GM21526 (cell line): ENCODE measurements at regions not wholly inside any gene's neighbourhood (a gene's known extent, or its start where the extent isn't known, plus 50 kb on each side); places are given as distances from the start of the nearest gene placed in this dataset.
A peak's percentile ranks its signal among the peaks of the same experiment; 100 is the strongest.
"Not testable (repeated sequence)": the region's sequence is repeated elsewhere in the genome, so short reads cannot be mapped to it uniquely, and the experiment has no call there.

ENCODE experiments used
- ATAC-seq: cut with Tn5 transposase; IDR thresholded peaks from one replicate; pipeline ENCODE4 v1.9.1; 2021; ENCODE audit warnings: moderate library complexity; ENCODE audit not compliant: unreplicated experiment, low FRiP score

DNA sequence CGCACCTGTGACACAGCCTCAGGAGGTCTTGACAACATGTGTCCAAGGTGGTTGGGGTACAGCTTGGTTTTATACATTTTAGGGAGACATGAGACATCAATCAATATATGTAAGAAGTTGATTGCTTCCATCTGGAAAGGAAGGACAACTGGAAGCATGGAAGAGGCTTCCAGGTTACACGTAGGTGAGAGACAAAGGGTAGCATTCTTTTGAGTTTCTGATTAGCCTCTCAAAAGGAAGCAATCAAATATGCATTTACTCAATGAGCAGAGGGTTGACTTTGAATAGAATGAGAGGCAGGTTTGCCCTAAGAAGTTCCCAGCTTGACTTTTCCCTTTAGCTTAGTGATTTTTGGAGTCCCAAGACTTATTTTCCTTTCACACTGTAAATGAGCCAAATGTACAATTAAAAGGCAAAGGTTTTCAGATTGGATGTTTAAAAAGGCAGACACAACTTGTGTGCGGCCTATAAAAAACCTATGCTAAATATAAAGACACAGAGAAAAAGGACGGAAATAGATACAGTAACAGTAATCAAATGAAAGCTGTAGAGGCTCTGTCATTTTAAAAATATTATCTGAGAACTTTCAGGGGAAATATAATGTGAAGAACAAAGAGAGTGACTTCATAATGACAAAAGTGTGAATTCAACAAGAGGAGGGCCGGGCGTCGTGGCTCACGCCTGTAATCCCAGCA, 65.7 kb upstream of the LANCL2 start:
- no peak for ATAC-seq

DNA sequence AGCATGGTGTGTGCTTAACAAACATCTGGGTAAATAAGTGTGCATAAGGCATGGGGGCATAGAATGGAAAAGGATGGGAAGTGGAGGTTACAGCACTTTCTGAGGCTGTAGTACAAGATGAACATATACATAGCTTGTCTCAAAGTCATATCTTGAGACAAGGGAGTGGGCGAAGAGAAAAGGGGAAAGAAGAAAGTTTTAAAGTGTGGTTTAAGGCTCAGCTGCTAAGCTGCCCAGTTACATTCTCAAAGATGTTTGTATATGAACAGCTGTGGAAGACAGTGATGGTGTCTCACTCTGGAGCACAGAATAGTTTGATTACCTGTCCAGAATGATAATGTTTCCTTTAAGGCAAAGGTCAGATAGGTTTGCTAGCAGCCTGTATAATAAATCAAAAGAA, 61.9 kb upstream of the LANCL2 start:
- peak; percentile 48 for ATAC-seq

DNA sequence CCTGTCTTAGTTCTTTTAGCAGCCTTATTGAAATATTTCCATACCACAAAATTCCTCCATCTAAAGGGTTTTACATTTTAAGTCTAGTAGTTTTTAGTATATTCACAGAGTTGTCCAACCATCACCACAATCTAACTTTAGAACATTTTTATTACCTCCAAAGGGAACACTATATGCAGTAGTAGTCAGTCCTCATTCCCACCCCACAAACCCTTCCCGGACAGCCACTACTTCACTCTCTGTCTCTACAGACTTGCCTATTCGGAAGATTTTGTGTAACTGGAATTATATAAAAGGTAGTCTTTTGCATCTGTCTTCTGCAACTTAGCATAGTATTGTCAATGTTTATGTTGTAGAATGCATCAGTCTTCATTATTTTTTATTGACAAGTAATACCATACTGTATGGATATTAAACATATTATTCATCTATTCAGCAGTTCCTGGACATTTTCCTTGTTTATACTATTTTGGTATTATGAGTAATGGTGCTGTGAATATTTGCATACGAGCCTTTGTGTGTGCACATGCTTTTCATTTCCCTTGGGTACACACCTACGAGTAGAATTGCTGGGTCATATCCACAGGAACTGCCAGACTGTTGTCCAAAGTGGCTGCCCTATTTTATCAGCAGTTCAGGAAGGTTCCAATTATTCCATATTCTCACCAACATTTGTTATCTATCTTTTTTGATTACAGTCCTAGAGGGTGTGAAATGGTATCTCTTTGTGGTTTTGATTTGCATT, 60.9 kb upstream of the LANCL2 start:
- ATAC-seq = no peak

DNA sequence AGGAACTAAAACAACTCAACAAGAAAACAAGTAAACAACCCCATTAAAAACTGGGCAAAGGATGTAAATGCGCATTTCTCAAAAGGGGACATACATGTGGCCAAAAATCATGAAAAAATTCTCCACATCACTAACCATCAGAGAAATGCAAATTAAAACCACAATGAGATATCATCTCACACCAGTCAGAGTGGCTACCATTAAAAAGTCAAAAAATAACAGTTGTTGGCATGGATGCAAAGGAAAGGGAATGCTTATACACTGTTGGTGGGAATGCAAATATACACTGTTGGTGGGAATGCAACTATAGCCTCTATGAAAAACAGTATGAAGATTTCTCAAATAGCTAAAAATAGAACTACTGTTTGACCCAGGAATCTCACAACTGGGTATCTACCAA, 60.0 kb upstream of the LANCL2 start:
- ATAC-seq = no peak

DNA sequence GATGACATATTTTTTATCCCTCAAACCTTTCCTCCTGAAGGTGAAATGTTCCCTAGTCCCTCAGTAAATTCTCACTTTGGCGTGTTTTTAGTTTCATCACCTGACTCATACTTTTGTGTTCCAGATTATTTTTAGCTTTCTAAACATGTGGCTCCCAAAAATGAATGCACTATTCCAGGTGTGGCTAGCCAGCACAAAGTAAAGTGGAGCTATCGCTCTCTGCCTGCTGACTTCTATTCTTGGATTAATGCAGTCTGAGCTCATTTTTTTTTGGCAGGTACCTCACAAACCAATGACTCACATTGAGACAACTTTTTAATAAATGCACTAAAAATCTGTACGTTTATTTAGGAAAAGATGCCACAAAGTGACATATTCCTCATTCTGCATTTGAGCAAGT, 58.8 kb upstream of the LANCL2 start:
- no peak for ATAC-seq

DNA sequence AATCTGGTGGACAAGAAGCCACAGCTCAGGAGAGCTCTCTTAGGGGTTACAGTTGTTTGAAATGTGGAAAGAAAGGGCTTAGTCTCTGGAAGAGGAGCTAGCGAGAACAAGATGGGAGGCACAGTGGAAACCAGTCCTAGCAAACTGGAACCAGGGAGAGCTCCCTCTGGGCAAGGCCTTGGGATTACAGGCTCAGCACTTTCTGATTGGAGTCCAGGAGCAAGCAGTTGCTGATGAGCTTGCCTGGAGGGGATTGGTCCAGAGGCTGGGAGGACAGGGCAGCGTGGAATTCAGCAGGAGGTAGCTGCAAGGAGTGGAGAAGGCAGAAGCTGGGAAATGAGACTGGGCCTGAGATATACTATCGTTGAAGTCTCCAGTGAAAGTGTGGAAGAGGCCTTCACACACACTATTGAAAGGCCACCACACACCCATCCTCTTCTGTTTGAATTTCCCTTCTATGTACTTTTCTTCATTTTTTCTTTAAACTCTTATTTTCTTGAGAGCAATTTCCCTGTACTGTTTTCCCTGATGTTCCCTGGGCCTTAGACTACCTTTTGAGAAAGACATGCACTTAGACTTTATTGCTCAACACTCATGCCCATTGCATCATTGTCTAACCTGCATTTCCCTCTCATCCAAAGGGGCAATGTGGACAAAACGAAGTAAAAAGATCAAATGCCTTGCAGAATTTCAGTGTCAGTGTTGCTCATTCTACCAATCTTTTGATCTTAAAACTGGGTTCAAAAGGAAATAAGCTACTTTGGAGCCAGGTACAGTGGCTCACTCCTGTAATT, 57.8 kb upstream of the LANCL2 start:
- no peak for ATAC-seq

DNA sequence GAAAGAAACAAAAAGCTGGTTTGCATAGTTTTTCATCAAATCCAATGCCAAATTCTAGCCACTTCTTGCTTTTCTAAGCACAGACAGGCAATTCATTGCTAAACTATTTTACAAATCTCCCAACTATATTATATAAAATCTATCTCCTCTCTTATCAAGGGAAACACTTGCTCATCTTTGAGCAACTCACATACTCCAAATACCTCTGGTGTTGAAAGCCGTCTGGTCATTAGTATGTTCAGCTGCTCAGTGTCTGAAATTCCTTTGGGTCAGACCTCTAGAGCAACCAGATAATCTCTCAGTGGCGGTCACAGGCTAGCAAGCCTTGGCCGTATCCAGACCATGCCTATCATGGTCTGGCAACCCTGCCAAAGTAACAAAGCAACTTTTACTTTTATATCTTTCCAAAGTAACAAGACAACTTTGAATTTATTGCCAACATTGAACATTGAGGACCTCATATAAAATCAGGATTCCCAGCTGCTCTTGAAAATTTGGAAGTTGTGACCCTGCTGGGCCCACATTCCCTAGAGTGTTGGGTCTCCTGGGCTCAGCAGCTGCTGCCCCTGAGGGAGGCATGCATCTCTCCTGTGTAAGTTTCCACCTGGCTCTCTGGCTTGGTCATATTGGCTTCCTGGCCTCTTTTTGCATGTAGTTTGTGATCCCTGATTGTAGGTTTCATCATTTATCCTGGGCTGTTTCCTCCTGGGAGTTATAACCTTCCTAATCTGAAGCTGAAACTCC, 56.8 kb upstream of the LANCL2 start:
- no peak for ATAC-seq

DNA sequence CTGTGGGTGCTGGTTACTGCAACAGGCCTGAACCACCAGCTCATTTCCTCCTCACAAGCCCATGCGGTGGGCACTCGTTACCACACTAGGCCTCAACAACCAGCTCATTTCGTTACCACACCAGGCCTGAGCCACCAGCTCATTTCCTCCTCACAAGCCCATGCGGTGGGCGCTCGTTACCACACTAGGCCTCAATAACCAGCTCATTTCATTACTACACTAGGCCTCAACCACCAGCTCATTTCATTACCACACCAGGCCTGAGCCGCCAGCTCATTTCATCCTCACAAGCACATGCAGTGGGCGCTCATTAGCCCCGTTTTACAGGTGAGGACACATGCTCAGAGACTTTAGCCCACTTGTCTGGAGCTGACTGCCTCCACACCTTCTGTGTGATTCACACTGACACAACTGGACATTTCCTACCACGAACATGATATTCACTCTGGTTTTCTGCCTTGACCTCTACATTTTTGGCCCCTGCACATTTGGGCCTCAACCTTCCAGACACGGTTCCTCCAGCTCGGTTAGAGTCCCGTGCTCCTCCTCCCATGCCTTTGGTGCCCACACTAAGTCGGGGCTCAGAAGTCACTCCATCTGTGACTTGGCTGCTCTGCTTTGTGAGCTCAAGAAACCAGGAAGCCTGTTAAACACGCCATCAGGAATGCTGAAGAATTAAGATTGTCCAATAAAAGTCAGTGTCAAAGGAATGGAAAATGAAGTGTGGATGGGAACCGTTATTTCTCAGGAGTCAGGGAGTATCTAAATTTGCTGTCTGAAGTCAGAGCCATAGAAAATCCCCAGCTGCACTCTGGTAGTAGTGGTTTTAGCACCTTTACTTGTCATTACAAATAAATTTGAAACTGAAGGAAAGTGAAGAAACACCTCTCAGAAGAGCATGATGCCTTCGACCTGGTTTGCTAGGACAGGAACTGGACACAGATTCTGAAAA, 55.8 kb upstream of the LANCL2 start:
- ATAC-seq = peak; percentile 90

DNA sequence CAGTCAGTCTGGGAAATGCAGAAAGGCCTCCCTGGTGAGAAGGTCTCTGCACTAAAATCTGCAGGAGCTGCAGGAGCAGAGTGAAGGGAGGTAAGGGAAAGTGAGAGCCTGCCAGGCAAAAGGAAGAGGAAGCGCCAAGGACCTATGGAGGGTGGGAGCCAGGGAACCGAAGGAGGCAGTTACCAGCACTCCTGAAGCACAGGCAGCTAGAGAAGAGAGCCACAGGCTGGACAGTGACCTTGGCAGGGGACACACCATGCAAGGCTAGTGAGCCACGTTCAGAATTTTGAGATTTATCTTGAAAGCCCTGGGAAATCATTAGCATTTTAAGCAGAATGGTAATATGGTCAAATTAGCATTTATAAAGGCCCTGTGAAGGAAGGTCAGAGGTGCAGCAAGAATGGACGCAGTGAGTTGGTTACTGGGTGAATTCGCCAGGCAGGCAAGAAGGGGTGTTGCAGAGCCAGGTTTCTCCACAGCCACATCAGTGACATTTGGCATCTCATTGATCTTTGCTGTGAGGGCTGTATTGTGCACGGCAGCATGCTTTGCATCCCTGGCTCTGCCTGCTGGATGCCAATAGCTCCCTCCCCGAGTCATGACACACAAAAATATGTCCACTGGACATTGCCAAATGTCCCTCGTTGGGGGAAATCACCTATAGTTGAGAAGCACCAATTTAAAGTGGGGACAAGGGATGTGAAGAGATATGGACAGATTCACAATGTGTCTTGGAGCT, 54.7 kb upstream of the LANCL2 start:
- ATAC-seq = no peak

DNA sequence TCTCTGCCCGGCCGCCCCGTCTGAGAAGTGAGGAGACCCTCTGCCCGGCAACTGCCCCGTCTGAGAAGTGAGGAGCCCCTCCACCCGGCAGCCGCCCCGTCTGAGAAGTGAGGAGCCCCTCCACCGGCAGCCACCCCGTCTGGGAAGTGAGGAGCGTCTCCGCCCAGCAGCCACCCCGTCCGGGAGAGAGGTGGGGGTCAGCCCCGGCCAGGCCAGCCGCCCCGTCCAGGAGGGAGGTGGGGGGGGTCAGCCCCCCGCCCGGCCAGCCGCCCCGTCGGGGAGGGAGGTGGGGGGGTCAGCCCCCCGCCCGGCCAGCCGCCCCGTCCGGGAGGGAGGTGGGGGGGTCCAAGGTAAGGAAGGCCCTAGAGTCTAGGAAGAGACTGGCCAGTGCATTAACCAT, 53.2 kb upstream of the LANCL2 start:
- not testable (repeated sequence) for ATAC-seq

DNA sequence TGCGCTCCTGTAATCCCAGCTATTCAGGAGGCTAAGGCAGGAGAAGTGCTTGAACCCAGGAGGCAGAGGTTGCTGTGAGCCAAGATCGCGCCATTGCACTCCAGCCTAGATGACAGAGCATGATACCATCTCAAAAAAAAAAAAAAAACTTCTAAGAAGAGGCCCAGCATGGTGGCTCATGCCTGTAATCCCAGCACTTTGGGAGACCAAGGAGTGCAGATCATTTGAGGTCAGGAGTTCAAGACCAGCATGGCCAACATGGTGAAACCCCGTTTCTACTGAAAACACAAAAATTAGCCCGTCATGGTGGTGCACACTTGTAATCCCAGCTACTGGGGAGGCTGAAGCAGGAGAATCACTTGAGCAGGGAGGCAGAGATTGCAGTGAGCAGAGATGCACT, 51.5 kb upstream of the LANCL2 start:
- not testable (repeated sequence) for ATAC-seq

DNA sequence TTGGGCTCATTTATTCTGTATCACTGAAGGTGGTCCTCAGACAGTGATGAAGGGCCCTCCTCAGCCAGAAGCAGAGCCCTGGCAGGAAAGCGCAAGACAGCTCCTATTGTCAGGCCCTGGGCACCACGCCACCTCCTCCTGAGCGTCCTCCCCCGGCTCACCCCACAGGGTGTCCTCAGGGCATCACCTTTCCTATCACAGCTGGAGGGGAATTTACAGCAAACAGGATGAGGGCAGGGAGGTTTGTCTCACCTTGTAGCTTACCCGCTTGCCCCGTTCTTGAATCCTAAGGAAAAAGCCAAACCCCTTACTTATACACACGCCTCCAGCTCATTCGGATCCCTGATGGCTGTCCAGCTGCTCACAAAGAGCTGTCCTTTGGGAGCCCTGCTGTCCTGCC, 50.2 kb upstream of the LANCL2 start:
- ATAC-seq = no peak
